ENCODE measurements at regions not wholly inside any gene's neighbourhood (a gene's known extent, or its start where the extent isn't known, plus 50 kb on each side); places are given as distances from the start of the nearest gene placed in this dataset.

GRCh38 chr11:129275828-129276227 is 83.7 kb upstream of the ARHGAP32 start:
- Histone ChIP-seq H3K27me3 (replicated peaks in 1 of 4; ENCODE audit: control insufficient read depth in 3 of 4, extremely low read depth in 1 of 4, insufficient read depth in 3 of 4, low read length in 3 of 4) (peaks cover 0 to 3% (median 1%) of the 10 kb centered on the region in 4 experiments; a peak in 2 of 7 replicates), H2BK5ac (ENCODE audit: low read depth, low read length) (no peak overlapping the region), H3K36me3 (ENCODE audit: control insufficient read depth in 2 of 4, insufficient read depth in 4 of 4, low read length in 3 of 4) (no peaks in the 10 kb centered on the region), H2BK120ac (replicated peaks; ENCODE audit: low read depth, low read length) (no peak overlapping the region), H3K56ac (replicated peaks; ENCODE audit: insufficient read length, low read depth, low read length) (no peak overlapping the region), H2BK20ac (ENCODE audit: low read length) (no peak overlapping the region), H2BK12ac (ENCODE audit: low read depth, low read length) (no peak overlapping the region), H3K4me1 (replicated peaks in 1 of 4; ENCODE audit: control insufficient read depth in 3 of 4, insufficient read depth in 4 of 4, low read length in 3 of 4) (peaks cover 0 to 12% (median 5%) of the 10 kb centered on the region in 4 experiments; a peak in 4 of 7 replicates), H3K4me2 (ENCODE audit: insufficient read depth in 1 of 2, low read depth in 2 of 2, low read length in 2 of 2) (no peak overlapping the region), H3K23me2 (ENCODE audit: low read depth, low read length) (no peaks in the 10 kb centered on the region; the same call in 1 of the 2 replicates), H4K5ac (ENCODE audit: insufficient read length, low read depth, low read length) (no peak overlapping the region), H2BK15ac (ENCODE audit: low read length) (no peak overlapping the region), H3K79me2 (ENCODE audit: control insufficient read depth in 1 of 2, insufficient read depth in 2 of 2, low read length in 2 of 2) (peaks cover 16 to 78% of the 10 kb centered on the region in 2 experiments), H4K8ac (ENCODE audit: extremely low read depth, insufficient read depth, low read length) (no peak overlapping the region), H3K23ac (ENCODE audit: insufficient read length) (no peak overlapping the region), H4K20me1 (replicated peaks in 1 of 2; ENCODE audit: control insufficient read depth in 1 of 2, insufficient read depth in 2 of 2, low read length in 2 of 2) (peaks cover 11 to 12% of the 10 kb centered on the region in 2 experiments), H3K9me3 (ENCODE audit: insufficient read depth in 2 of 2, low read depth in 1 of 2, low read length in 1 of 2) (no peaks in the 10 kb centered on the region), H4K91ac (replicated peaks; ENCODE audit: insufficient read length, low read length) (no peak overlapping the region), H3K14ac (ENCODE audit: insufficient read length) (no peak overlapping the region), H3K4ac (replicated peaks; ENCODE audit: insufficient read length, low read depth, low read length) (no peak overlapping the region), H3K9ac (replicated peaks in 1 of 4; ENCODE audit: extremely low read depth in 1 of 4, low read depth in 3 of 4, low read length in 3 of 4) (no peak overlapping the region), H2AK5ac (ENCODE audit: low read depth, low read length) (no peak overlapping the region), H3K4me3 (ENCODE audit: extremely low read depth in 1 of 4, insufficient read depth in 2 of 4, low read depth in 3 of 4, low read length in 4 of 4) (no peak overlapping the region), H3K79me1 (ENCODE audit: low read depth, low read length) (peaks cover 4% of the 10 kb centered on the region), H2AFZ (ENCODE audit: low read length) (no peak overlapping the region), H3K18ac (ENCODE audit: extremely low read depth, low read length) (no peak overlapping the region), H3K27ac (ENCODE audit: low read depth, low read length) (no peak overlapping the region)
- DNase-seq (ENCODE audit: low read depth in 1 of 2, low spot score in 2 of 2) (no peak), FAIRE-seq (no peak)
- WGBS, 2 experiments (ENCODE audit: extremely low coverage in 1 of 2, insufficient coverage in 1 of 2, insufficient read length in 1 of 2, insufficient replicate concordance in 2 of 2, low coverage in 1 of 2, low lambda C conversion rate in 2 of 2, missing lambda C conversion rate in 1 of 2) = 90% methylated on average over 3 of the region's 3 CpGs; no CpG with 5 or more reads in 1 of the 2 experiments
- POLR2A ChIA-PET (ENCODE audit: partially characterized antibody) = interaction anchor here (1.0 kb wide), 1 partner anchor 10 kb away, joined by 3 read pairs; no protein-coding TSS in a partner anchor
- CTCF ChIA-PET (ENCODE audit: partially characterized antibody) = interaction anchor here (0.7 to 1.2 kb wide), 3 partner anchors 15 to 157 kb away, joined by 3 to 4 read pairs (median 4); no protein-coding TSS in a partner anchor
- TF ChIP-seq ZNF274 (IDR thresholded peaks at IDR 0.05; ENCODE audit: borderline replicate concordance, extremely low read depth, low read length) (no peak), NANOG (IDR thresholded peaks at IDR 0.05; ENCODE audit: insufficient read depth, low read depth, low read length, poor library complexity, severe bottlenecking) (no peak), ASH2L (IDR thresholded peaks at IDR 0.05; ENCODE audit: low read length) (no peak), TBP (IDR thresholded peaks at IDR 0.05; ENCODE audit: low read depth, low read length) (no peak), SIX5 (IDR thresholded peaks at IDR 0.05; ENCODE audit: low read depth, low read length) (no peak), SP1 (IDR thresholded peaks at IDR 0.05; ENCODE audit: low read depth, low read length) (no peak), CBX5 (IDR thresholded peaks at IDR 0.05; ENCODE audit: low read depth, low read length) (no peak), ATF2 (IDR thresholded peaks at IDR 0.05; ENCODE audit: low read length) (no peak), EP300 (IDR thresholded peaks at IDR 0.05; ENCODE audit: borderline replicate concordance in 1 of 2, low read depth in 2 of 2, low read length in 2 of 2) (no peak), TAF7 (optimal IDR thresholded peaks at IDR 0.05; ENCODE audit: borderline replicate concordance, low read depth, low read length) (no peak), HDAC2 (IDR thresholded peaks at IDR 0.05; ENCODE audit: borderline replicate concordance in 1 of 2, low read depth in 2 of 2, low read length in 2 of 2) (no peak), CHD1 (IDR thresholded peaks at IDR 0.05; ENCODE audit: low read depth, low read length) (no peak)

All from H1 (cell line).